KBM-7 (cell line): ENCODE measurements at regions not wholly inside any gene's neighbourhood (a gene's known extent, or its start where the extent isn't known, plus 50 kb on each side); places are given as distances from the start of the nearest gene placed in this dataset.
"Not testable (repeated sequence)": the region's sequence is repeated elsewhere in the genome, so short reads cannot be mapped to it uniquely, and the experiment has no call there.

Experiments
- DNase-seq: peaks from one replicate; pipeline ENCODE4 v3.0.0-alpha.2; 2015
- in situ Hi-C: fragments of 300-500 bp; cut with MboI; formaldehyde crosslinking; loops from 2 replicates; pipeline ENCODE4 v1.14.3; 2020; ENCODE audit warnings: low sequenced_read_pairs, low pct_unique_long_range_greater_than_20kb, mixed read lengths

DNA sequence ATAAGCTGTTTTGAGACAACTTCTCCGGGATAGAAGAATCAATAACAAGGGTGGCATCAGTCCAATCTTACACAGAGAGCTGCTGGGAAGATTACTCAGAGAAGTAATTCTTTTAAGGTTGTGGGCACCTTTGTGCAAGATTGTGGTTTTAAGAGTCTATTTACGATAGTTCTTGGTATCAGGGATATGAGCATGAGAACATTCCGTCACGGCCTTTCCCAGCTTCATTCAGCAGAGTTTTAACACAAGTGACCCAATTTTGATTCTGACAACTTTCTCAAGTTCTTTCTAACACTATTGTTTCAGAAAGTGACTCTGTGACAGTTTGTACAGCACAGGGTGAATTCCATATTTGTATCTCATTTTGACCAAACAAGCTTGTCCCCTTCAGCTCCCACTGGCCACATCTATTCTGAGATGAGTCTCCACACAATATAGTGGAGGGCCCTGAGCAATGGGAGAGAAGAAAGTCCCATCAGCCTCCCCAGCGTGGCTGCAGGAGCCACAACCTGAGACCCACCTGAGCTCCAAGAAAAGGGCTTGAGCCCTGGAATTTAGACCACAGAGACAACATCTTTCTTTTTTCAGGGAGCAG lies 869.2 kb downstream of the TMEM121 start:
- in situ Hi-C loops: no loop called here
- no peak for DNase-seq

DNA sequence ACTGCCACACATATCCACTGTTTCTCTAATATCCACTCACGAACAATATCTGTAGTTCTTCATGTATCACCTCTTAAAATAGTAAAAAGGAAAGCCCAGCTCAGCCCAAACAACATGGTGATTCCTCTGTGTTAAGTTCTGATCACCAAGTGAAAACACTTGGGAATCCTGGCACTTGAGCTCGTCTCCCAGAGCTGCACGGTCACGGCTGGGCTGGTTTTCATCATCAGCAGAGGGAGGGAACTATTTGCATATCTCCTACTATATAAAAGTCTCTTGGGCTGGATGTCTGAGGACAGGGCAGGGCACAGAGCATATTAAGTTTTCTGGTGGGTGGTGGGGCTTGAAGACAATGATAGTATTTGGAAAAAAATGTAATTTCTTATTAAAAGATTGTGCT lies 870.6 kb downstream of the TMEM121 start:
- in situ Hi-C loops: no loop called here
- no peak for DNase-seq

DNA sequence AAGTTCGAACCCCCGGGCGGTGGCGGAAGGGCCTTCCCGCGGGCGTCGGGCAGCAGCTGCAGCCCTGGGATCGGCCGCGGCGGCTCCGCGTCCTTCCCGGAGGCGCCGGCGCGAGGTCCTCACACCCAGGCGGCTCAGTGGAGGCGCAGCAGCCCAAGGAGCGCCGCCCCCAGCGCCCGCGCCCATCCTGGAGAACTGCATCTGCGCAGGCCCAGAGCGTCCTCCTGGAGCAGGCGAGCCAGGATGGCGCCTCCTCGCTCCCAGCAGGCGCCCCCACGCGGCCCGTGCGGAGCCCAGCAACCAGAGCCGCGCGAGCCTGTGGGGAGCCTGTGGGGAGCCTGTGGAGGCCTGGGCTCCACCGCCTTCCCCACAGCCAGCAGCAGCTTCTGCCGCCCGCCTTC lies 872.5 kb downstream of the TMEM121 start:
- in situ Hi-C loops: not testable (repeated sequence)

DNA sequence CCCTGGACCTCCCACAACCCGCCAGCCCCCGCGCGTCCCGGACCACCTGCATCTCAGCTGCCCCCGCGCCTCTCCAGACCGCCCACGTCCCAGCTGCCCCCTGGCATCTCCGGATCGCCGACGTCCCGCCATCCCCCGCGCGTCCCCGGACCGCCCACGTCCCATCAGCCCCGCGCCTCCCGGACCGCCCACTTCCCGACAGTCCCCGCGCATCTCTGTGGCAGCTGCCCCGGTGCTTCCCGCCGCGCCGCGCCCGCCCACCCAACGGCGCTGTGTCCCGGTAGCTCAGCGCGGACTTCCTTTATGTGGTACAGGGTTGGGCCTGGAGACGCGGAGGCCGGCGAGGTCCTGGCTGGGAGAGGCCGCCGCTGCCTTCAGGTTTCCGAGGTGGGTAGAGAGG lies 874.9 kb downstream of the TMEM121 start:
- DNase-seq, in situ Hi-C loops: not testable (repeated sequence)

More for the DNA sequence above, 872.5 kb downstream of the TMEM121 start:
- not testable (repeated sequence) for DNase-seq

DNA sequence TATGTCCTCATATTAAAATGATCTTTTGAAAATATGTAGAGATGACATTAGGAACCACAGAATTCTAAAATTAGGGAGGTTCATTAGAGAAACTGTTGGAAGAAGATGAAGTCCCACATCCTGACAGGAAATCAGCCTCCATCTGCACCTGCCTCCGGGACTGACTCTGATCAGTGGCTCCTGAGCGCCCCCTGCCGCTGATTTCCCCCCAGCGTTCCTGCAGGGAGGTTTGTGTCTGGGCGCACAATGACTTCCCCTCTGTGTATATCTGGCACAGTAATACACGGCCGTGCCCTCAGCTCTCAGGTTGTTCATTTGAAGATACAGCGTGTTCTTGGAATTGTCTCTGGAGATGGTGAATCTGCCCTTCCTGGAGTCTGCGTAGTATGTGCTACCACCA lies 883.8 kb downstream of the TMEM121 start:
- DNase-seq, in situ Hi-C loops: not testable (repeated sequence)

DNA sequence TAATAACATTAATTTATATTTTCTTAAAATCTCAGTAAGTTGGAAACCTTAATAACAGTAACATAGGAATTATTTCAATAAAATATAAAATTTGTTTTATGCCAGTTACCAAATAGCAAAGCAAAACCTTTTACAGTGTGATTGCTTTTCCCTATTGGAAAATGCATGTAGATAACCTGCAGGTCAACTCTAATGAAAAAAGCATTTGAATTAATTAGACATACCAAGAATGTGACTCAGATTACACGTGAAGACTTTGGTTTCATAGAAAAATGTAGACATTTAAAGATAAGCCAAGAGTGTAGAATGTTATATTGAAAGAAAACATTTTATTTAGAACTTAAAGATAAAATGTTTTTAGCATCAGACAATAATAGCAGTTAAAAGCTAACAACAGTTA lies 888.1 kb downstream of the TMEM121 start:
- no peak for DNase-seq

DNA sequence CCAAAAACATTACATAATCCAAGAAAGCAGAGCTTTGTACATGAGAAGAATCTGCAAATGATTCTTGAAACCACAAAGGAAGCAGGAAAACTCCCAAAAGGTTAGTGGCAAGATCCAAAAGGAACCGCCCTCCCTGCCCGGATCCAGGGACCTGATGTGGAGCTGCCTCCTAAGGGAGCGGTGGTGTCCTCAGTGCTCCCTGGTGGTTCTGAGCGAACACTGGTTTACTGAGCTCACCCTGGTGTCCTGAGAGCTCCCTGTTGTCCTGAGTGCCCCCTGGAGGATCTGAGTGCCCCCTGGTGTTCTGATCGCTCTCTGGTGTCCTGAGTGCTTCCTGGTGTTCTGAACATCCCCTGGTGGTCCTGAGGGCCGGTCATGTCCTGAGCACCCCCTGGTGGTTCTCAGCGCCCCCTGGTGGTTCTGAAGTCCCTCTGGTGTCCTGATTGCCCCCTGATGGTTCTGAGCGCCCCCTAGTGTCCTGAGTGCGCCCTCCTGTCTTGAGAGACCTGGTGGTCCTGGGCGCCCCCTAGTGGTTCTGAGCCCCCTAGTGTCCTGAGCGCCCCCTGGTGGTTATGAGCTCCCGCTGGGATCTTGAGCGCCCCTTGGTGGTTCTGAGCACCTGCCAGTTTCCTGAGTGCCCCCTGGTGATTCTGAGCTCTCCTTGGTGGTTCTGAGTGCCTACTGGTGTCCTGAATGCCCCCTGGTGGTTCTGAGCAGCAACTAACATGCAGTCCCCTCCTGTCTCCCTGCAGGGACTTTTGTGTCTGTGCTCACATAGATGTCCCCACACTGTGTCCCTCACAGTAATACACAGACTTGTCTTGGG lies 891.1 kb downstream of the TMEM121 start:
- in situ Hi-C loops: no loop called here
- DNase-seq: peak; percentile 87

More for the DNA sequence above, 888.1 kb downstream of the TMEM121 start:
- in situ Hi-C loops: no loop called here

DNA sequence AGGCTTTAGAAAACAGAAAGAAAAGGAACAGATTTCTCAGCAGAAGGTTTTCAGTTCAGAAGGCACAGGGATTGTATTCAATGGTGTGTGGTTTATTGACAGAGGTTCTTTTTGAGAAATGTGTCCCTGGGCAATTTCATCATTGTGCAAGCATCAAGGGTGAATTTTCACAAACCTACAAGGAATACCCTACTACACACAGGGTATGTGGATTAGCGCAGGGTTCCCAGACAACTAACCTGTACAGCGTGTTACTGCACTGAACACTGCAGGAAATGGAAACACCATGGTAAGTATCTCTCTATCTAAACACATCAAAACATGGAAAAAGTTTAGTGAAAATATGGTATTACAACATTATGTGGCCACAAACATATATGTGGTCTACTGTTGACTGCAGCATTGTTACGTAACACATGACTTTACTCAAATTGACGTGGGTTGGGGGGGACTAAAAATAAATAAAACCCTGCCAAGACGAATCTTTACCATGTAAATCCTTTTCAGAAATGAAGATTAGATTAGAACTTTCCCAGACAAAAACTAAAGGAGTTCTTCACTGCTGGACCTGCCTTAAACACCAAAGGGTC lies 893.1 kb downstream of the TMEM121 start:
- DNase-seq: no peak
- in situ Hi-C loops: no loop called here

DNA sequence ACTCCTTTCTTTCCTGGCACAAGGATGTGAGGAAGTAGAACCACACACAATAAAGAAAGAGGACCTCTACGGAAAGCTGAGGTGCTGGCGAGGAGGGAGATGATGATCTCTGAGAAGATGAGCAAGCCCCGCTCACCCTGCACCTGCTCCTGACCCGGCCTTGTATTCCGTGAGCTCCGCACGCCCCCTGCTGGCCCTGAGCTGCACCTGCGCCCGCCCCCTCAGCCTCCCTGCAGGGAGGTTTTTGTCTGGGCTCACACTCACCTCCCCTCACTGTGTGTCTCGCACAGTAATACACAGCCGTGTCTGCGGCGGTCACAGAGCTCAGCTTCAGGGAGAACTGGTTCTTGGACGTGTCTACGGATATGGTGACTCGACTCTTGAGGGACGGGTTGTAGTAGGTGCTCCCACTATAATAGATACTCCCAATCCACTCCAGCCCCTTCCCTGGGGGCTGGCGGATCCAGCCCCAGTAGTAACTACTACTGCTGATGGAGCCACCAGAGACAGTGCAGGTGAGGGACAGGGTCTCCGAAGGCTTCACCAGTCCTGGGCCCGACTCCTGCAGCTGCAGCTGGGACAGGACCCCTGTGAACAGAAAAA lies 895.1 kb downstream of the TMEM121 start:
- in situ Hi-C loops: not testable (repeated sequence)

DNA sequence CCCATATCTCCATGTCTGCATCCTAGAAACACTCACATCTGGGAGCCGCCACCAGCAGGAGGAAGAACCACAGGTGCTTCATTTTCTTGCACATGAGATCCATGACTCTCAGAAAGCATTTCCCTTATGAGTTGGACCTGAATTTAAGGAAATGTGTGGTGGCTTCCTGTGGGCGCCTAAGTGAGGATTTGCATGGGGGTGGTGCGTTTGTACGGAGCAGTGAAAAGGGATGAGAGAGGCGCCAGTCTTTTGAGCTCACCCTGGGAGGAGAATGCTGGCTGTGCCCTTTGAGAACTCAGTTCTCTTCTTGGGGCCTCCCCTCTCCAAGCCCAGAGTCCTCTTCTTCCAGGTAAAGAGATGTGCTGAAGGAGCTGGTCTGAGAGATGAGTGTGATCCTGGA lies 895.7 kb downstream of the TMEM121 start:
- no peak for DNase-seq

More for the DNA sequence above, 895.1 kb downstream of the TMEM121 start:
- peak; percentile 63 for DNase-seq

DNA sequence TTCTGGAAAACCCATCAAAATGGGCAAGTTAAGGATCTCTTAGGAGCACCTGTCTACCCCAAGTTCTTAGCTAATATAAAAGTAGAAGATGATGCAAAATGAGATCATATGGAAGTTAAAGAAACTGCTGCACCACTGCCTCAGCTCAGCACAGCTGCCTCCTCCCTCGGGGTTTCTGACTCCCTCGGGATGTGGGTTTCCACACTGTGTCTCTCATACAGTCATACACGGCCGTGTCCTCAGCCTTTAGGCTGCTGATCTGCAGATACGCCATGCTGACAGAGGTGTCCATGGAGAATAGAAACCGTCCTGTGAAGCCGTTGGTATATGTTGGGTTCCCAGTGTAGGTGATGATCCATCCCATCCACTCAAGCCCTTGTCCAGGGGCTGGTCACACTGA lies 898.8 kb downstream of the TMEM121 start:
- in situ Hi-C loops, DNase-seq: not testable (repeated sequence)

More for the DNA sequence above, 895.7 kb downstream of the TMEM121 start:
- in situ Hi-C loops: no loop called here

DNA sequence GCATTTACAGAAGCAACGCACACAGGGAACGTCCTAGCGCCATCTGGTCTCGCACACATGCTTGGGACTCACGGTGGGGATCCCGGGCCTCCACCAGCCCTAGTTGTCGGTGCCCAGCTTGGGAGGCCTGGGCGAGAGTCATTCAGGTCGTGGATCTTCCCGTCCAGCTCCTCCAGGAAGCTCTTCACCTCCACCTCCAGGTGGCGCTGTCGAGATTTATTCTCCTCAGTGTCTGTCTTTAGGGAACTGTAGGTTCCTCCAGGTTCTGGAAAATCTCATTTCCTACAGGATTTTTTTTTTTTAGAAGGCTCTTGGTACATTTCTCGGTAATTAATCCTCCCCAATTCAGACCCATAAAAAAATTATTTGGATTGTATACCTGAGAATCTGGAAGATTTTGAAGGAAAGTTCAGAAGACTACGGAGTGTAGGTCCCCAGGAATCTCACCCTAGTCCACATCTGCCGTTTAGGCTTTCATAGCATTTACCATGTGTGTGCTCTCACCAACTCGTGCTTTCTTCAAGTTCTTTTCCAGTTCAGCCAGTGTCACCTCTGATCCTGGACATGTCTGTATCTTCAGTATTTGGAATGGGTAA lies 910.0 kb downstream of the TMEM121 start:
- peak; percentile 62 for DNase-seq
- in situ Hi-C loops: no loop called here

DNA sequence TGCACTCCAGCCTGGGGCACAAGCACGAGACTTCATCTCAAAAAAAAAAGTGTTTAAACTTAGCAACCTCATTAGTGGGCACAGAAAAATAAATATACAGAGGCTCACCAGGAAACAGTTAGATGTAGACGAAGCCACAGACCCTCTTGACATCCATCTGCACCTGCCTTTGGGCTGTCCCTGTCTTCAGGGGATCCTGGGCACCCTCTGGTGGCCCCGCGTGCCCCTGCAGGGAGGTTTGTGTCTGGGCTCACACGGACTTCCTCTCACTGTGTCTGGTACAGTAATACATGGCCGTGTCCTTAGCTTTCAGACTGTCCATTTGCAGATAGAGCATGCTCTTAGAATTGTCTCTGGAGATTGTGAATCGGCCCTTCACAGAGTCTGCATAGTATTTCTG lies 916.5 kb downstream of the TMEM121 start:
- DNase-seq: peak; percentile 31
- in situ Hi-C loops: no loop called here

DNA sequence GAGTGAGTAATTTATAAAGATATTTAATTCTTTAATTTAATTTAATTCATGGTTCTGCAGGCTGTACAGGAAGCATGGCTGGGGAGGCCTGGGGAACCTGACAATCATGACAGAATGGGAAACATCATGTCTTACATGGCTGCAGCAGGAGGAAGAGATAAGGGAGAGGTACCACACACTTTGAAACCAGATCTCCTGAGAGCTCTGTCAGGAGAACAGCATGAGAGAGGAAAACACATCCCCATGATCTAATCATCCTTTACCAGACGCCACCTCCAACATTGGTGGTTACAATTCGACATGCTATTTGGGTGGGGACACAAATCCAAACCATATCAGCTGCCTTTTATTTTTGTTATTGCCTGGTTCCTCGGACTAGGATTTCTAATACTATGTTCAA lies 928.6 kb downstream of the TMEM121 start:
- in situ Hi-C loops: no loop called here

DNA sequence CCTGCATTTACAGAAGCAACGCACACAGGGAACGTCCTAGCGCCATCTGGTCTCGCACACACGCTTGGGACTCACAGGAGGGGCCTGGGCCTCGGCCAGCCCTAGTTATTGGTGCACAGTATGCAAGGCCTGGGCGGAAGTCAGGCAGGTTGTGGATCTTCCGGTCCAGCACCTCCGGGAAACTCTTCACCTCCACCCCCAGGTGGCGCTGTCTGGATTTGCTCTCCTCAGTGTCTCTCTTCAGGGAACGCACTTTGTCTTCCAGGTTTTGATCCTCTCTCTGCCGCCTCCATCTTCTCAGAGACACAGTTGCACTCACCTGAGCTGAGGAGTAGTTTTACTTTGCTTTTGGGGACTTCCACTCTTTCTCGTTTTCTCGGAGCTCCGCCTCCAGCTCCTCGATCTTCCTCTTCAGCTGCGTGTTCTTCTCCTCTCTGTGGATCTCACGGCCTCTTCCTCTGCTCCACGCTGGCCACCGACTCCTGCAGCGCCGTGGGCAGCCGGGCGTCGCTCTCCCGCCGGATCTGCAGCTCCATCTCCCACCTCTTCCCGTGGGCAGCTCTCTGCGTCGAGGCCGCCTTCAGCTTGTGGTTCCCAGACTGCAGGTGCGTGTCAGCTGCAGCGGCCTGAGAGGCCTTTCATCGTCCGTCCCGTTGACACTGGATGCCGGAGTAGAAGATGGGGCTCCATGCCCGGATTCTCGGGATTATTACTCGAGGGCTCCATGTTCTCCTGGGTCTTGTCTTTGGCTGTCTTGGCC lies 933.8 kb downstream of the TMEM121 start:
- DNase-seq: peak; percentile 38
- in situ Hi-C loops: no loop called here

More for the DNA sequence above, 928.6 kb downstream of the TMEM121 start:
- no peak for DNase-seq

DNA sequence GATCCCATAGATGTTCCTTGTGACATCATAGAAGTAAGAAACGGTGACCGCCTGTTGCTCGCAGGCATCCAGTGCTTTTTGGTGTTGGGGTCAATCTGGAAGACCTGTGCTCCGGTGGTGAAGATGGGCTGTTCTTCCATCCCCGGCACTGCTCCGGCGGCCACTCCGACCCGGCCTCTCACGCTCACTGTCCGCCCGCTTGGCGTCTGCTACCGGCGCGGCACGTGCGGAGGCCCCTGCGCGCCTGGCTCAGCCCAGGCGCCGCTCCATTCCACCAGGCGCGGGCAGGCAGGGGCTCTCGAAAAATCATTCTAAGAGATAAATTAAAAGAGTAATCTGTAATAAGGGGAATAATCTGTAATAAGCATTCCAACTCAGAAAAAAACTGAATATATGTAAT lies 934.5 kb downstream of the TMEM121 start:
- DNase-seq: no peak
- in situ Hi-C loops: no loop called here

DNA sequence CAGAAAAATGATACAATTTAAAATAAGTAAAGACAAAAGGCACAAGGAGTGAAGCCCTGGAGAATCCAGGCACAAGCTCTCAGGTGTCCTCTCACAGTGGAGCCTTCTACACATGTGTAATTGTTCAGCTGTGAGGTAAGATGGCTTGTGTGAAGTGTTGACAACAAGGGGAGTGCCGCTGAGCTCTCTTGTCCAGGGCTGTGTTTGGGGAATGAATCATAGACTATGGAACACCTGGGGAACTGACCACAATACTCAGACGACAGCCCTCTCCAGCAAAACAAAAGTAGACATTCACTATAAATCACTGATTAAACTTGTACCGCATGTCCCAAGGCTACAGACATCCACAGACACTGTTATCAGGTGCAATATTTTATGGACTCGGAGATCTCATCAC lies 940.1 kb downstream of the TMEM121 start:
- DNase-seq, in situ Hi-C loops: not testable (repeated sequence)

DNA sequence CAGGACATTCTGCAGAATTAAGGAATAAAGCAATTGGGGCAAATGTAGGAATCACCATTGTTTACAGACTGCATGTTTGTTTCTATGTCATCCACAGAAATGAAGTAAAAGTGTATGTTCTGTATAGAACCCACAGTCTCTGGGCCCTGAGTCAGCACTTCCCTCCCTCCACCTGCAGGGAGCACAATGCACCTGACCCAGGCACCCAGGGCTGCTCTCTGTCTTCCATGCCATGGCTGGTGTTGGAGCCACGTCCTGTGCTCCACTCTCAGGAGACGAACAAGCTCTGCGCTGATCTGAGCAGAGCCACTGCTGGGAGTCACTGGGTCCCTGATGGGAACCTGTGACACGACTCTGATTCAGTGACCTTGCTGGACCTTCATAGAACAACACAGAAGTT lies 942.5 kb downstream of the TMEM121 start:
- in situ Hi-C loops, DNase-seq: not testable (repeated sequence)

DNA sequence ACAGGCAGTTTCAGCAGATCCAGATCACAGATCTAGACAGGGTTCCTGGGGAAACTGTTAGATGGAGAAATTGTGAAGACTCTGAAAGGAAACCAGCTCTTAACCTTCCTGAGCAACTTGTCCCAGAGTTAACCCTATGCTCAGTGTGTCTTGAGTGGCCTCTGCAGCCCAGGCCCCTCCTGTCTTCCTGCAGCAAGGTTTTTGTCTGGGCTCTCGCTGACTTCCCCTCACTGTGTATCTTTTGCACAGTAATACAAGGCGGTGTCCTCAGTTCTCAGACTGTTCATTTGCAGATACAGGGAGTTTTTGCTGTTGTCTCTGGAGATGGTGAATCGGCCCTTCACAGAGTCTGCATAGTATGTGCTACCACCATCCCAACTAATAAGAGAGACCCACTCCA lies 943.6 kb downstream of the TMEM121 start:
- peak; percentile 66 for DNase-seq
- in situ Hi-C loops: not testable (repeated sequence)
